ENCODE measurements at regions not wholly inside any gene's neighbourhood (a gene's known extent, or its start where the extent isn't known, plus 50 kb on each side); places are given as distances from the start of the nearest gene placed in this dataset.

GRCh38 chr3:115464036-115464435, 159.3 kb upstream of the GAP43 start:
- TF ChIP-seq CTCF (IDR thresholded peaks at IDR 0.05) (no peak), EP300 (IDR thresholded peaks at IDR 0.05) (no peak), POLR2AphosphoS5 (IDR thresholded peaks at IDR 0.05) (no peak), POLR2A (IDR thresholded peaks at IDR 0.05) (no peak)
- DNase-seq (ENCODE audit: low spot score in 2 of 2): no peak
- Histone ChIP-seq H3K27ac (no peak overlapping the region), H3K9me3 (no peaks in the 10 kb centered on the region), H3K4me3 (no peak overlapping the region), H3K4me1 (no peaks in the 10 kb centered on the region), H3K27me3 (no peaks in the 10 kb centered on the region), H3K36me3 (no peaks in the 10 kb centered on the region)
- WGBS: 74% methylated on average over 2 of the region's 2 CpGs

- Histone ChIP-seq H3K4me1 (no peaks in the 10 kb centered on the region), H3K36me3 (no peaks in the 10 kb centered on the region), H3K27ac (no peak overlapping the region), H3K4me3 (no peak overlapping the region), H3K9me3 (no peaks in the 10 kb centered on the region), H3K27me3 (no peaks in the 10 kb centered on the region)
- TF ChIP-seq POLR2AphosphoS5 (IDR thresholded peaks at IDR 0.05) (no peak), EP300 (IDR thresholded peaks at IDR 0.05) (no peak)
- no peak for DNase-seq (ENCODE audit: low spot score in 2 of 2)
- 33% methylated on average over 3 of the region's 3 CpGs for WGBS
Observed at GRCh38 chr3:115469649-115470048, 153.7 kb upstream of the GAP43 start.

GRCh38 chr3:115470254-115470653, 153.1 kb upstream of the GAP43 start:
- TF ChIP-seq EP300 (IDR thresholded peaks at IDR 0.05): no peak
- no peak for TF ChIP-seq POLR2A (IDR thresholded peaks at IDR 0.05)
- TF ChIP-seq POLR2AphosphoS5 (IDR thresholded peaks at IDR 0.05): no peak
- no peak for TF ChIP-seq CTCF (IDR thresholded peaks at IDR 0.05)
- Histone ChIP-seq H3K4me1 (no peaks in the 10 kb centered on the region), H3K27me3 (no peaks in the 10 kb centered on the region), H3K27ac (no peak overlapping the region), H3K9me3 (no peaks in the 10 kb centered on the region), H3K4me3 (no peak overlapping the region), H3K36me3 (no peaks in the 10 kb centered on the region)
- WGBS: 49% methylated on average over 3 of the region's 3 CpGs
- DNase-seq (ENCODE audit: low spot score in 2 of 2): no peak

GRCh38 chr3:115475178-115476041, 147.9 kb upstream of the GAP43 start:
- TF ChIP-seq POLR2A (IDR thresholded peaks at IDR 0.05) (no peak), EP300 (IDR thresholded peaks at IDR 0.05) (no peak), CTCF (IDR thresholded peaks at IDR 0.05) (no peak), POLR2AphosphoS5 (IDR thresholded peaks at IDR 0.05) (no peak)
- Histone ChIP-seq H3K27me3 (no peaks in the 10 kb centered on the region), H3K9me3 (no peaks in the 10 kb centered on the region), H3K36me3 (no peaks in the 10 kb centered on the region), H3K4me3 (no peak overlapping the region), H3K4me1 (no peaks in the 10 kb centered on the region), H3K27ac (no peak overlapping the region)
- no peak for DNase-seq (ENCODE audit: low spot score in 2 of 2)
- WGBS: 74% methylated on average over 9 of the region's 9 CpGs

GRCh38 chr3:115476472-115476871, 146.8 kb upstream of the GAP43 start:
- H3K27me3 ChIP-seq: no peaks in the 10 kb centered on the region
- no peaks in the 10 kb centered on the region for H3K9me3 ChIP-seq
- no peaks in the 10 kb centered on the region for H3K36me3 ChIP-seq
- DNase-seq (ENCODE audit: low spot score in 2 of 2): no peak
- H3K27ac ChIP-seq: no peak overlapping the region
- H3K4me1 ChIP-seq: no peaks in the 10 kb centered on the region
- TF ChIP-seq EP300 (IDR thresholded peaks at IDR 0.05) (no peak), POLR2AphosphoS5 (IDR thresholded peaks at IDR 0.05) (no peak), POLR2A (IDR thresholded peaks at IDR 0.05) (no peak), CTCF (IDR thresholded peaks at IDR 0.05) (no peak)
- H3K4me3 ChIP-seq: no peak overlapping the region

Data from suprapubic skin (tissue), 4 donors.